ENCODE measurements at regions not wholly inside any gene's neighbourhood (a gene's known extent, or its start where the extent isn't known, plus 50 kb on each side); places are given as distances from the start of the nearest gene placed in this dataset.

DNA sequence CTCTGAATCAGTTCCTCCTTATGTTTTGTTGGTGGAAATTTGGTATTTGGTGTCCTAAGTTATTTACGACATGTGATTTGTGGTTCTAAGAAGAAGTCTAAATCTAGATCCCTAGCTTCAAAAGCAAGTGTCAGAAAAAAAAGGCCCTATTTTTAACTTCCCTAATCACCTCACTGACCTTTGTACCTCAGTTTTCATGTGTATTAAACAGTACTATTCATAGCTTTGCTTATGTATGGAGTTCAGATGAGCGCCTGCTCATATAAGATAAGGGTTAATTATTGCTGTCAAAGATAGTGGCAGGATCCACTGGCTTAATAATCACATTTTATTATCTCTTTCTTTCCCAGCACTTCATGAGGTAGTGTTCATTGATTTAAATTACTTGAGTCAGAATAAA lies 318.2 kb downstream of the PARP8 start:
- TF ChIP-seq GATA2 (IDR thresholded peaks at IDR 0.05; ENCODE audit: low read depth, low read length), result no peak
- TF ChIP-seq GATA3 (IDR thresholded peaks at IDR 0.05; ENCODE audit: low read depth, low read length), result no peak

Data from SH-SY5Y (cell line).